ENCODE measurements at regions not wholly inside any gene's neighbourhood (a gene's known extent, or its start where the extent isn't known, plus 50 kb on each side); places are given as distances from the start of the nearest gene placed in this dataset.

GRCh38 chr1:218604217-218604616, 259.1 kb downstream of the TGFB2 start:
- TF ChIP-seq CTCF (IDR thresholded peaks at IDR 0.05; ENCODE audit: insufficient read depth, low read length, poor library complexity, severe bottlenecking) (no peak), EZH2phosphoT487 (conservative IDR thresholded peaks at IDR 0.05; ENCODE audit: low read length) (no peak)
